HL-60 (cell line): ENCODE measurements at regions not wholly inside any gene's neighbourhood (a gene's known extent, or its start where the extent isn't known, plus 50 kb on each side); places are given as distances from the start of the nearest gene placed in this dataset.

ENCODE experiments used
- DNase-seq, 2 experiments: peaks; one replicate each; pipeline ENCODE4 v3.0.0-alpha.2; 2010 to 2020; ENCODE audit warnings: low read depth in 1 of 2, low spot score in 1 of 2
- H3K27ac ChIP-seq: fragments of 250-450 bp; sonication (Bioruptor Pico); replicated peaks from 2 replicates; pipeline ENCODE4 v1.5.1; 2020; ENCODE audit warnings: mild to moderate bottlenecking, moderate library complexity
- H3K27me3 ChIP-seq: fragments of 250-450 bp; sonication (Bioruptor Pico); 2 replicates; pipeline ENCODE4 v1.5.1; 2021; ENCODE audit warnings: mild to moderate bottlenecking, moderate library complexity; ENCODE audit not compliant: insufficient read depth, poor library complexity, severe bottlenecking
- H3K4me3 ChIP-seq: replicated peaks from 2 replicates; pipeline ENCODE4 v1.5.1; 2011; ENCODE audit warnings: mild to moderate bottlenecking, control low read depth, low read length; ENCODE audit not compliant: insufficient read depth
- CTCF ChIP-seq: IDR thresholded peaks from one replicate; pipeline ENCODE4 v1.5.1; 2011; ENCODE audit warnings: low read length, control low read depth, inconsistent platforms; ENCODE audit not compliant: insufficient read depth
- GABPA ChIP-seq: IDR thresholded peaks from 2 replicates; pipeline ENCODE4 v1.6.1; 2012; ENCODE audit warnings: low read depth
- POLR2AphosphoS5 ChIP-seq: IDR thresholded peaks from 2 replicates; pipeline ENCODE4 v1.6.1; 2012; ENCODE audit warnings: low read depth
- REST ChIP-seq: IDR thresholded peaks from 2 replicates; pipeline ENCODE4 v1.6.1; 2012; ENCODE audit warnings: low read depth; ENCODE audit not compliant: insufficient replicate concordance
- SPI1 ChIP-seq: IDR thresholded peaks from 2 replicates; pipeline ENCODE4 v1.6.1; 2012; ENCODE audit warnings: low read depth, mild to moderate bottlenecking, borderline replicate concordance

- Histone ChIP-seq H3K27ac (no peak overlapping the region), H3K27me3 (no peaks in the 10 kb centered on the region), H3K4me3 (no peak overlapping the region)
- no peak for DNase-seq
- TF ChIP-seq GABPA (no peak), REST (no peak), POLR2AphosphoS5 (no peak), CTCF (no peak), SPI1 (no peak)
Observed at GRCh38 chr2:192645811-192646598, 451.3 kb upstream of the TMEFF2 start.

- DNase-seq = no peak
- H3K4me3 ChIP-seq = no peak overlapping the region
- H3K27me3 ChIP-seq = no peaks in the 10 kb centered on the region
- TF ChIP-seq REST = no peak
- TF ChIP-seq SPI1 = no peak
- H3K27ac ChIP-seq = no peak overlapping the region
Observed at GRCh38 chr2:192634557-192634956, 439.8 kb upstream of the TMEFF2 start.

- H3K27ac ChIP-seq = no peak overlapping the region
- no peaks in the 10 kb centered on the region for H3K27me3 ChIP-seq
- DNase-seq = no peak
- TF ChIP-seq CTCF (no peak), POLR2AphosphoS5 (no peak), GABPA (no peak), REST (no peak), SPI1 (no peak)
- H3K4me3 ChIP-seq = no peak overlapping the region
Observed at GRCh38 chr2:192628017-192628416, 433.3 kb upstream of the TMEFF2 start.
